HG02885 (cell line): ENCODE measurements at regions not wholly inside any gene's neighbourhood (a gene's known extent, or its start where the extent isn't known, plus 50 kb on each side); places are given as distances from the start of the nearest gene placed in this dataset.

Experiments
- ATAC-seq: cut with Tn5 transposase; IDR thresholded peaks from one replicate; pipeline ENCODE4 v1.9.1; 2021; ENCODE audit warnings: mild to moderate bottlenecking; ENCODE audit not compliant: unreplicated experiment, poor library complexity

- ATAC-seq = peak; percentile 80
Observed at GRCh38 chr4:146029939-146030710, 91.5 kb upstream of the ZNF827 start.

- peak; percentile 62 for ATAC-seq
Observed at GRCh38 chr4:146029147-146029546, 90.5 kb upstream of the ZNF827 start.

GRCh38 chr4:146027761-146028160 lies 89.1 kb upstream of the ZNF827 start:
- no peak for ATAC-seq

- ATAC-seq = peak; percentile 98
Observed at GRCh38 chr4:146023334-146023967, 84.8 kb upstream of the ZNF827 start.

- ATAC-seq = no peak
Observed at GRCh38 chr4:146022541-146022940, 83.9 kb upstream of the ZNF827 start.

- no peak for ATAC-seq
Observed at GRCh38 chr4:146018247-146018646, 79.6 kb upstream of the ZNF827 start.

GRCh38 chr4:146004730-146005129 lies 66.1 kb upstream of the ZNF827 start:
- ATAC-seq = no peak

- ATAC-seq = no peak
Observed at GRCh38 chr4:145988628-145989027, 50.0 kb upstream of the ZNF827 start.
